HCT116 (cell line): ENCODE measurements at regions not wholly inside any gene's neighbourhood (a gene's known extent, or its start where the extent isn't known, plus 50 kb on each side); places are given as distances from the start of the nearest gene placed in this dataset.

Source experiments
- ATAC-seq: fragments of 200-7000 bp; cut with Tn5 transposase; 2 replicates; pipeline ENCODE4 v1.9.1; 2020; ENCODE audit warnings: mild to moderate bottlenecking, moderate library complexity
- BruUV-seq: library from RNA; stranded (reverse); fragments of 400-500 nt; replicated peaks from 2 replicates; lab custom pipeline; 2021; lab: Mats Ljungman, UMichigan
- CTCF ChIA-PET: fragments of 300-600 bp; sonication (Branson Sonifier 250); formaldehyde crosslinking; loops from one replicate; lab custom pipeline; 2021; ENCODE audit warnings: antibody characterized with exemption; lab: Charles Lee
- POLR2A ChIA-PET: fragments of 300-600, 350-600 bp; sonication (Branson Sonifier 250); formaldehyde crosslinking; loops from one replicate; lab custom pipeline; 2021; ENCODE audit warnings: antibody characterized with exemption; lab: Charles Lee
- RAD21 ChIA-PET, 2 experiments: fragments of 300-600 bp; sonication (Branson Sonifier 250); formaldehyde crosslinking; loops; one replicate each; lab custom pipeline; 2023; ENCODE audit warnings: low total read pairs in 2 of 2; ENCODE audit not compliant: uncharacterized antibody in 2 of 2, unreplicated experiment in 2 of 2, low non-redundant PET in 1 of 2; lab: Charles Lee
- DNase-seq: peaks from one replicate; pipeline ENCODE4 v3.0.0-alpha.2; 2010; ENCODE audit warnings: low read depth, low spot score
- H2AFZ ChIP-seq: fragments of 200-600 bp; shearing (Covaris generic), sonication (generic); 2 replicates; pipeline ENCODE4 v1.6.1; 2017; ENCODE audit warnings: low read depth, mixed run types, mixed read lengths, antibody characterized with exemption, low read length; ENCODE audit not compliant: poor library complexity, severe bottlenecking
- H3K27ac ChIP-seq: 2 replicates; pipeline ENCODE4 v1.5.1; 2012; ENCODE audit warnings: low read depth, low read length
- H3K27me3 ChIP-seq: fragments of 200-600 bp; sonication (generic); 2 replicates; pipeline ENCODE4 v1.6.1; 2016; ENCODE audit warnings: mixed run types, low read length, mixed read lengths; ENCODE audit not compliant: insufficient read depth
- H3K36me3 ChIP-seq, 2 experiments: fragments of 200-500 bp in 1 of 2; fragments of 200-600 bp in 1 of 2; sonication (Bioruptor generic) in 1 of 2; sonication (generic) in 1 of 2; 2 replicates each; pipeline versions ENCODE4 v1.5.1 to v1.6.1; 2014 to 2016; ENCODE audit warnings: low read length in 2 of 2, inconsistent platforms in 1 of 2, mixed read lengths in 1 of 2, mixed run types in 1 of 2; ENCODE audit not compliant: insufficient read depth in 2 of 2, control insufficient read depth in 1 of 2
- H3K4me1 ChIP-seq, 2 experiments: fragments of 200-600 bp in 1 of 2; sonication (generic) in 1 of 2; 2 replicates each; pipeline versions ENCODE4 v1.5.1 to v1.6.1; 2012 to 2017; ENCODE audit warnings: low read length in 2 of 2, inconsistent platforms in 1 of 2, mild to moderate bottlenecking in 1 of 2, mixed read lengths in 1 of 2, mixed run types in 1 of 2, moderate library complexity in 1 of 2; ENCODE audit not compliant: insufficient read depth in 2 of 2, control insufficient read depth in 1 of 2
- H3K4me2 ChIP-seq: fragments of 200-600 bp; sonication (generic); 2 replicates; pipeline ENCODE4 v1.6.1; 2017; ENCODE audit warnings: mixed run types, low read length, mixed read lengths
- H3K4me3 ChIP-seq, 2 experiments: fragments of 200-600 bp in 1 of 2; sonication (generic) in 1 of 2; replicated peaks in 1 of 2; 2 replicates each; pipeline ENCODE4 v1.5.1; 2011 to 2016; ENCODE audit warnings: low read length in 2 of 2, control low read depth in 1 of 2, low read depth in 1 of 2, mild to moderate bottlenecking in 1 of 2, mixed read lengths in 1 of 2, mixed run types in 1 of 2
- H3K79me2 ChIP-seq: fragments of 200-600 bp; sonication (generic); 2 replicates; pipeline ENCODE4 v1.6.1; 2017; ENCODE audit warnings: mild to moderate bottlenecking, mixed run types, low read length, moderate library complexity, mixed read lengths; ENCODE audit not compliant: insufficient read depth
- H3K9ac ChIP-seq: fragments of 200-600 bp; sonication (generic); 2 replicates; pipeline ENCODE4 v1.6.1; 2016; ENCODE audit warnings: low read length, mixed read lengths
- H3K9me2 ChIP-seq: fragments of 200-600 bp; sonication (generic), shearing (Covaris generic); 2 replicates; pipeline ENCODE4 v1.6.1; 2017; ENCODE audit warnings: mixed run types, mild to moderate bottlenecking, moderate library complexity; ENCODE audit not compliant: insufficient read depth
- H3K9me3 ChIP-seq, 2 experiments: fragments of 200-500 bp in 1 of 2; fragments of 200-600 bp in 1 of 2; sonication (Bioruptor generic) in 1 of 2; sonication (generic) in 1 of 2; 2 replicates each; pipeline ENCODE4 v1.6.1; 2014 to 2017; ENCODE audit warnings: low read length in 2 of 2, mixed read lengths in 2 of 2, inconsistent platforms in 1 of 2, low read depth in 1 of 2, mild to moderate bottlenecking in 1 of 2, mixed run types in 1 of 2, moderate library complexity in 1 of 2; ENCODE audit not compliant: control insufficient read depth in 1 of 2, insufficient read depth in 1 of 2
- H4K20me1 ChIP-seq: fragments of 200-600 bp; sonication (generic), shearing (Covaris generic); 2 replicates; pipeline ENCODE4 v1.6.1; 2017; ENCODE audit warnings: mixed run types, mild to moderate bottlenecking, moderate library complexity; ENCODE audit not compliant: insufficient read depth
- CBX3 ChIP-seq: IDR thresholded peaks from 2 replicates; pipeline ENCODE4 v1.6.1; 2012; ENCODE audit warnings: low read depth
- CEBPB ChIP-seq: IDR thresholded peaks from 2 replicates; pipeline ENCODE4 v1.6.1; 2012; ENCODE audit warnings: low read depth
- ELF1 ChIP-seq: IDR thresholded peaks from 2 replicates; pipeline ENCODE4 v1.6.1; 2012; ENCODE audit warnings: low read depth, borderline replicate concordance
- EZH2 ChIP-seq: fragments of 200-600 bp; sonication (generic); IDR thresholded peaks from 2 replicates; pipeline ENCODE4 v1.6.1; 2017; ENCODE audit warnings: antibody characterized with exemption, mixed run types
- EZH2phosphoT487 ChIP-seq: fragments of 200-600 bp; IDR thresholded peaks from 2 replicates; pipeline ENCODE4 v1.6.1; 2018; ENCODE audit warnings: antibody characterized with exemption, borderline replicate concordance
- POLR2A ChIP-seq: IDR thresholded peaks from 2 replicates; pipeline ENCODE4 v1.7.0; 2011; ENCODE audit warnings: borderline replicate concordance; ENCODE audit not compliant: insufficient read depth, insufficient read length; ENCODE audit errors: extremely low read depth
- RAD21 ChIP-seq: IDR thresholded peaks from 2 replicates; pipeline ENCODE4 v1.6.1; 2012; ENCODE audit warnings: low read depth, mild to moderate bottlenecking
- SIN3A ChIP-seq: IDR thresholded peaks from 2 replicates; pipeline ENCODE4 v1.6.1; 2012; ENCODE audit warnings: low read depth
- SRF ChIP-seq: IDR thresholded peaks from 2 replicates; pipeline ENCODE4 v1.6.1; 2012; ENCODE audit warnings: low read depth
- TCF7L2 ChIP-seq: IDR thresholded peaks from 2 replicates; pipeline ENCODE4 v1.7.0; 2011; ENCODE audit warnings: borderline replicate concordance, inconsistent platforms; ENCODE audit not compliant: insufficient read depth, insufficient read length; ENCODE audit errors: extremely low read depth
- ZNF274 ChIP-seq: fragments of 200-500 bp; sonication (Bioruptor generic); IDR thresholded peaks from 2 replicates; pipeline ENCODE4 v1.6.1; 2014; ENCODE audit warnings: mild to moderate bottlenecking, low read depth, low read length, inconsistent platforms
- intact Hi-C: fragments of 100-400 bp; cut with micrococcal nuclease; formaldehyde crosslinking; loops from 2 replicates; pipeline ENCODE4 v1.10.0; 2022
- TF ChIP-seq, protein P1 (sequence below): IDR thresholded peaks from 2 replicates; pipeline ENCODE4 v1.6.1; 2012
- TF ChIP-seq, protein P2 (sequence below), 3 experiments: fragments of 200-600 bp in 1 of 3; sonication (generic) in 1 of 3; IDR thresholded peaks in 2 of 3; conservative IDR thresholded peaks in 1 of 3; 2 replicates each; pipeline ENCODE4 v1.5.1; 2012 to 2017; ENCODE audit warnings: low read depth in 2 of 3, low read length in 2 of 3, antibody characterized with exemption in 1 of 3, borderline replicate concordance in 1 of 3, control low read depth in 1 of 3, mild to moderate bottlenecking in 1 of 3, mixed read lengths in 1 of 3, mixed run types in 1 of 3, moderate library complexity in 1 of 3; ENCODE audit not compliant: insufficient read depth in 1 of 3

DNA sequence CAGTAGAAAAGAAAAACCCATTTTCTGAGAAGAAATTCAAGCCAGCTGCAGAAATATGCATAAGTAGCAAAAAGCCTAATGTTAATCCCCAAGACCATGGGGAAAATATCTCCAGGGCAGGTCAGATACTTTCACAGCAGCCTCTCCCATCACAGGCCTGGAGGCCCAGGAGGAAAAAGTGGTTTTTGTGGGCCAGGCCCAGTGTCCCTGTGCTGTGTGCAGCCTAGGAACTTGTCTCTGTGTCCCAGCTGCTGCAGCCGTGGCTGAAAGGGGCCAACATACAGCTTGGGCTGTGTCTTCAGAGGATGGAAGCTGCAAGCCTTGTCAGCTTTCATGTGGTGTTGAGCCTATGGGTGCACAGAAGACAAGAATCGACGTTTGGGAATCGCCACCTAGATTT lies 581.0 kb downstream of the C4orf33 start:
- intact Hi-C loops: no loop called here
- ChIA-PET RAD21 (no interaction called here), POLR2A (no interaction called here), CTCF (no interaction called here)
- Histone ChIP-seq H3K36me3 (no peaks in the 10 kb centered on the region), H2AFZ (no peak overlapping the region), H3K9me3 (no peaks in the 10 kb centered on the region), H3K9ac (no peak overlapping the region), H3K9me2 (no peaks in the 10 kb centered on the region), H3K27ac (no peak overlapping the region), H3K79me2 (no peaks in the 10 kb centered on the region), H3K4me1 (no peaks in the 10 kb centered on the region), H3K4me3 (no peak overlapping the region), H3K4me2 (no peak overlapping the region), H3K27me3 (no peaks in the 10 kb centered on the region), H4K20me1 (no peaks in the 10 kb centered on the region)
- DNase-seq: no peak
- no peak for ATAC-seq
- no TSS peak for BruUV-seq
- TF ChIP-seq CEBPB (no peak), SRF (no peak), RAD21 (no peak), POLR2A (no peak), CBX3 (no peak), EZH2 (no peak), TCF7L2 (no peak), ZNF274 (no peak), ELF1 (no peak), SIN3A (no peak), EZH2phosphoT487 (no peak)
- TF ChIP-seq, protein P1, sequence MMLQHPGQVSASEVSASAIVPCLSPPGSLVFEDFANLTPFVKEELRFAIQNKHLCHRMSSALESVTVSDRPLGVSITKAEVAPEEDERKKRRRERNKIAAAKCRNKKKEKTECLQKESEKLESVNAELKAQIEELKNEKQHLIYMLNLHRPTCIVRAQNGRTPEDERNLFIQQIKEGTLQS: no peak
- TF ChIP-seq, protein P2, sequence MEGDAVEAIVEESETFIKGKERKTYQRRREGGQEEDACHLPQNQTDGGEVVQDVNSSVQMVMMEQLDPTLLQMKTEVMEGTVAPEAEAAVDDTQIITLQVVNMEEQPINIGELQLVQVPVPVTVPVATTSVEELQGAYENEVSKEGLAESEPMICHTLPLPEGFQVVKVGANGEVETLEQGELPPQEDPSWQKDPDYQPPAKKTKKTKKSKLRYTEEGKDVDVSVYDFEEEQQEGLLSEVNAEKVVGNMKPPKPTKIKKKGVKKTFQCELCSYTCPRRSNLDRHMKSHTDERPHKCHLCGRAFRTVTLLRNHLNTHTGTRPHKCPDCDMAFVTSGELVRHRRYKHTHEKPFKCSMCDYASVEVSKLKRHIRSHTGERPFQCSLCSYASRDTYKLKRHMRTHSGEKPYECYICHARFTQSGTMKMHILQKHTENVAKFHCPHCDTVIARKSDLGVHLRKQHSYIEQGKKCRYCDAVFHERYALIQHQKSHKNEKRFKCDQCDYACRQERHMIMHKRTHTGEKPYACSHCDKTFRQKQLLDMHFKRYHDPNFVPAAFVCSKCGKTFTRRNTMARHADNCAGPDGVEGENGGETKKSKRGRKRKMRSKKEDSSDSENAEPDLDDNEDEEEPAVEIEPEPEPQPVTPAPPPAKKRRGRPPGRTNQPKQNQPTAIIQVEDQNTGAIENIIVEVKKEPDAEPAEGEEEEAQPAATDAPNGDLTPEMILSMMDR (IDR thresholded peaks at IDR 0.05 in 2 of 3, conservative IDR thresholded peaks at IDR 0.05 in 1 of 3; ENCODE audit: borderline replicate concordance in 1 of 3, insufficient read depth in 1 of 3, low read depth in 2 of 3, low read length in 2 of 3): no peak
